Bronchial epithelial cell (primary cell): ENCODE measurements at regions not wholly inside any gene's neighbourhood (a gene's known extent, or its start where the extent isn't known, plus 50 kb on each side); places are given as distances from the start of the nearest gene placed in this dataset.

Experiments
- DNase-seq: peaks from one replicate; pipeline ENCODE4 v3.0.0-alpha.2; 2010; ENCODE audit warnings: low read depth
- FAIRE-seq: peaks from 2 replicates; lab custom pipeline; 2011; peaks lifted over from hg19 to GRCh38; lab: Jason Lieb, UNC
- H3K27me3 ChIP-seq: 2 replicates; pipeline ENCODE4 v1.5.1; 2011; ENCODE audit warnings: low read length; ENCODE audit not compliant: control insufficient read depth, insufficient read depth
- H3K36me3 ChIP-seq: 2 replicates; pipeline ENCODE4 v1.5.1; 2011; ENCODE audit warnings: low read length; ENCODE audit not compliant: control insufficient read depth, insufficient read depth
- H3K4me3 ChIP-seq: 2 replicates; pipeline ENCODE4 v1.5.1; 2011; ENCODE audit warnings: mild to moderate bottlenecking, low read depth, low read length, control low read depth
- CTCF ChIP-seq: IDR thresholded peaks from 2 replicates; pipeline ENCODE4 v1.5.1; 2011; ENCODE audit warnings: mild to moderate bottlenecking, moderate library complexity, low read length, control low read depth, inconsistent platforms; ENCODE audit not compliant: insufficient read depth, severe bottlenecking

DNA sequence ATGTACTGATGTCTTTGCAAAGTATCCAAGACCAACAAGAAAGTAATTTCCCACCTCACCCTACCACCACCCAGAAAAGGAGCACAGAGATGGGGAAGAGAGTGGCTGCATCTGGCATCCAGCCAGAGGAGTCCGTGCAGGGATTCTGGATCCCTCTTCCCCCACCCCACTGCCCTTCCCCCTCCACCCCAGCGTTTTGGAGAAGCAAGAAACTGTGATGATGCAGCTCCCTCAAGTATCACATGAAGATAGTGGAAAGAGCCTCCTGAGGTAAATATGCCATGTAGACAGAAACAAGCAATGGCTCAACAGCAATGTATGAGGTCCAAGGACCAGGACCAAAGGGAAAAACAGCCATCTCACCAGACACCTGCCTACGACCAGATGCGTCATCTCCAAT lies 153.8 kb downstream of the DEPDC1B start:
- Histone ChIP-seq H3K36me3 (no peaks in the 10 kb centered on the region), H3K27me3 (no peaks in the 10 kb centered on the region), H3K4me3 (no peak overlapping the region)
- DNase-seq (no peak), FAIRE-seq (peak; percentile 18)
- TF ChIP-seq CTCF: no peak

- no peak for FAIRE-seq
- no peak for TF ChIP-seq CTCF
- H3K36me3 ChIP-seq: no peaks in the 10 kb centered on the region
- DNase-seq: no peak
- H3K27me3 ChIP-seq: no peaks in the 10 kb centered on the region
- H3K4me3 ChIP-seq: no peak overlapping the region
These were observed 154.4 kb downstream of the DEPDC1B start for GRCh38 chr5:60545551-60545950.

GRCh38 chr5:60544142-60544541 lies 155.8 kb downstream of the DEPDC1B start:
- Histone ChIP-seq H3K4me3 (no peak overlapping the region), H3K36me3 (no peaks in the 10 kb centered on the region), H3K27me3 (no peaks in the 10 kb centered on the region)
- no peak for TF ChIP-seq CTCF
- DNase-seq (no peak), FAIRE-seq (no peak)

GRCh38 chr5:60541980-60542379 lies 158.0 kb downstream of the DEPDC1B start:
- no peak overlapping the region for H3K4me3 ChIP-seq
- DNase-seq (peak; percentile 7), FAIRE-seq (no peak)
- no peak for TF ChIP-seq CTCF
- no peaks in the 10 kb centered on the region for H3K36me3 ChIP-seq
- no peaks in the 10 kb centered on the region for H3K27me3 ChIP-seq

DNA sequence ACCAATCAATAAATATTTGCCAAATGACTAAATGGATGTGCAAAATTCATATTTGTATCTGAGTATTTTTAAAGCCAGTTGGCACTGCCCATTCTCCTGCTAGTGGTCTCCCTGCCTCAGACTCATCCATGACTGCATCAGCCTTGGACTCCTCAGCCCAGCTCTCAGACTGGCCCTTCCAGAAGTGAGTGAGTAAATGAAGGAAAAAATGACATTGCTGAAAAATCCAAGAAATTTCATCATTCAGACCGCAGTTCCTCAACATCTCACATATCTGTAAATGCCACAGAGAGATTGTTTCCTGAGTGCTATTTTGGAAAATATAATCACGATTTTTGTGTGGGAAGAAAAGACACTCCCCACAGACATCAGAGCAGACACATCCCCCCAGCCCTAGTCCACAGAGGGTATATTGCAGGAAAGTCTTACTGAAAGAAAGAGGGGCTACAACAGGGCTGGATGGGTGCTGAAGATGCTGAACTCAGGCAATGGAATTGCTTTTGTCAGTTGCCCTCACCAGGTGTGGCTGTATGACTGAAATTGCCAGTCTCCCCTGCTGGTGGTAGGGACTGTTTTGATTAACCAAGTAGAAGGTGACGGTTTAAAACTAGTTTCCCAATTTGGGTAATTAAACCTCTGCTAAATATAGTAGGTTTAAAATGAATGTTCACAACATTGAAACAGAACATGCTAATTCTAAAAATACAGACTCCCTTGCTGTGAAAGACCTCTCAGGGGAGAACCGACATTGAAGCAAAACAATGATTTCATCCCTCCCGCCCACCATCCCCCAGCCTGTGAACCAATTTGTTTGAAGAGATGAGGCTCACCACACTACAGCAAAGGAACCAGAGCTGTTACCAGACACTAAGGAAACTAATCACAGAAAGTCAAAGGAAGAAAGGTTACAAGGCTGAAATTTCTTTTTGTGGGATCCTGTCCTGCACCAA lies 158.8 kb downstream of the DEPDC1B start:
- no peak for TF ChIP-seq CTCF
- FAIRE-seq (no peak), DNase-seq (no peak)
- Histone ChIP-seq H3K4me3 (no peak overlapping the region), H3K36me3 (no peaks in the 10 kb centered on the region), H3K27me3 (no peaks in the 10 kb centered on the region)
